Neural crest cell (in vitro differentiated cells): ENCODE measurements at regions not wholly inside any gene's neighbourhood (a gene's known extent, or its start where the extent isn't known, plus 50 kb on each side); places are given as distances from the start of the nearest gene placed in this dataset.

Source experiments
- DNase-seq: peaks from one replicate; pipeline ENCODE4 v3.0.0; 2021; ENCODE audit warnings: low read depth, mixed read lengths, low spot score
- H3K27ac Mint-ChIP-seq: one replicate; pipeline ENCODE4 v1.8.0; 2021; ENCODE audit warnings: mild to moderate bottlenecking, mixed read lengths; ENCODE audit not compliant: unreplicated experiment
- H3K27me3 Mint-ChIP-seq: 2 replicates; pipeline ENCODE4 v1.8.0; 2021; ENCODE audit warnings: low read depth, mild to moderate bottlenecking, mixed read lengths
- H3K36me3 Mint-ChIP-seq: 2 replicates; pipeline ENCODE4 v1.8.0; 2021; ENCODE audit warnings: low read depth, mild to moderate bottlenecking, mixed read lengths
- H3K4me1 Mint-ChIP-seq: 2 replicates; pipeline ENCODE4 v1.8.0; 2021; ENCODE audit warnings: mixed read lengths
- H3K4me3 Mint-ChIP-seq: one replicate; pipeline ENCODE4 v1.8.0; 2021; ENCODE audit warnings: mild to moderate bottlenecking, mixed read lengths
- H3K9me3 Mint-ChIP-seq: 2 replicates; pipeline ENCODE4 v1.8.0; 2021; ENCODE audit warnings: mixed read lengths
- CTCF ChIP-seq: fragments of 200-600 bp; sonication (generic); conservative IDR thresholded peaks from 2 replicates; pipeline ENCODE4 v1.5.0; 2021; ENCODE audit warnings: antibody characterized with exemption, mild to moderate bottlenecking

DNA sequence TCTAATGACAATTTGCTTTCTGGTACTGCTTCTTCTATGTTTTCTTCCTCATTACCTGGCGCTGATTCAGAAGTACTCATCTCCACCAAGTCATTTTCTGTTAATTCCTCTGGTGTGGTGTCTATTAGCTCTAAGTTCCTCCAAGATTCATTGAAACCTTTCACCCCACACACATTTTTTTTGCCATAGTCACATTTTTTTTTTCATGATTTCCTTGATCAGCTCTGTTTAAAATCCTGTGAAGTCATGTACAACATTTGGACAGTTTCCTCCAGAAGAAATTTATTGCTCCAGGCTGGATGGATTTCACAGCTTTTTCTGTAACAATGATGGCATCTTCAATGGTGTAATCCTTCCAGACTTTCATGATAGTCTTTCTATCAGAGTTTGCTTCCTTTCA, 243.2 kb upstream of the VEPH1 start:
- TF ChIP-seq CTCF, result no peak
- no peaks in the 10 kb centered on the region for H3K36me3 Mint-ChIP-seq
- DNase-seq, result no peak
- peaks cover 21% of the 10 kb centered on the region for H3K9me3 Mint-ChIP-seq
- no peaks in the 10 kb centered on the region for H3K4me1 Mint-ChIP-seq
- no peak overlapping the region for H3K27ac Mint-ChIP-seq
- no peak overlapping the region for H3K4me3 Mint-ChIP-seq
- H3K27me3 Mint-ChIP-seq, result no peaks in the 10 kb centered on the region

DNA sequence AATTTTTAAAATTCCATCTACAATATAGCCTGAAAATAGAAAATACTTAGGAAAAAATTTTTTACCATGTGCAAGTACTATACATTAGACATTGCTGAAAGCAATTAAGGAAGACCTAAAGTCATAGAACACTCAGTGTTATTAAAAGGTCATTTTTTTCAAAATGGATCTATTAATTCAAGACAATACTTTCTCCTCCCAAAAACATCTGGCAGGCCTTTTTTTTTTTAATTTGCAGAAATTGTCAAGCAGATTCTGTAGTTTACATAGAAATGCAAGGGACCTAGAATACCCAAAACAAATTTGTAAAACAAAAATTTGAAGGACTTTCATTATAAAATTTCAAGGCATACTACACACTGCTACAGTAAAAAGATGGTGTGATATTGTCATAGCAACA, 238.4 kb upstream of the VEPH1 start:
- Mint-ChIP-seq H3K9me3 (peaks cover 21% of the 10 kb centered on the region), H3K36me3 (no peaks in the 10 kb centered on the region), H3K27me3 (no peaks in the 10 kb centered on the region), H3K4me1 (no peaks in the 10 kb centered on the region), H3K27ac (no peak overlapping the region), H3K4me3 (no peak overlapping the region)
- TF ChIP-seq CTCF, result no peak
- no peak for DNase-seq

GRCh38 chr3:157738441-157738840, 235.2 kb upstream of the VEPH1 start:
- H3K9me3 Mint-ChIP-seq, result peaks cover 11% of the 10 kb centered on the region
- no peaks in the 10 kb centered on the region for H3K4me1 Mint-ChIP-seq
- no peaks in the 10 kb centered on the region for H3K36me3 Mint-ChIP-seq
- TF ChIP-seq CTCF, result no peak
- no peaks in the 10 kb centered on the region for H3K27me3 Mint-ChIP-seq
- H3K27ac Mint-ChIP-seq, result no peak overlapping the region
- no peak overlapping the region for H3K4me3 Mint-ChIP-seq
- no peak for DNase-seq

DNA sequence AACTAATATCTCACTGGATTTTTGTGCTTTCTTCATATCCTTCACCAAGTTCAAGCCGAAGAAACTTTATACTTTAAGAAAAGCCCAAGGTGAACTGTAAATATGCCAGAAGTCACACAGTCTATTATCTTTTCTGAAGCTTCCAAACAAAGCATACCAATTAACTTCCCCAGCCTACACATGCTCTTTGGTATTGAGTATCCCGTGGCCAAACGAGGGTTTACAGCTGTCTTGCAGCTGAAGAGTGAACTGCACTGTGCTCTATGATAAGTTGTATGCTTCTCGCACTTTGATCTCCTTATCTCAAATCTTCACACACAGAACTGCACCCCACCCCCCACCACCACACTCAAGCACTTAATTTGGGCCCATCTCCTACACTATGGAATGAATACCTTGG, 215.6 kb upstream of the VEPH1 start:
- DNase-seq, result no peak
- Mint-ChIP-seq H3K4me1 (no peaks in the 10 kb centered on the region), H3K27me3 (peaks cover 2% of the 10 kb centered on the region), H3K36me3 (no peaks in the 10 kb centered on the region), H3K27ac (no peak overlapping the region), H3K9me3 (peaks cover 14% of the 10 kb centered on the region), H3K4me3 (no peak overlapping the region)
- TF ChIP-seq CTCF, result no peak

DNA sequence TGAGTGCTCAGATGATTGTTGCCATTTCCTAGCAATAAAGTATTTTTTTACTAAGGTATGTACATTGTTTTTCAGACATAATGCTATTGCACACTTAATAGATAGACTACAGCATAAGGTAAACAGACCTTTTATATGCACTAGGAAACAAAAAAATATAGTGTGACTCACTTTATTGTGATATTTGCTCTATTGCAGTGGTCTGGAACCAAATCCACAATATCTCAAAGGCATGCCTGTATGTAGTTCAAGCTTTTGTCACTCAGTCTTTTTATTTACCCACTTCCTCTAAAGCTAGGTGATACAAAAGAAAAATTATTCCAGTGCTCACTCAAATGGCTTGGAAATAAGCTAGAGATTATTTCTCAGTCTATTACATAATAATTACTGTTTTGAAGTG, 209.9 kb upstream of the VEPH1 start:
- no peak overlapping the region for H3K27ac Mint-ChIP-seq
- no peaks in the 10 kb centered on the region for H3K36me3 Mint-ChIP-seq
- TF ChIP-seq CTCF, result no peak
- H3K9me3 Mint-ChIP-seq, result peaks cover 5% of the 10 kb centered on the region
- no peak overlapping the region for H3K4me3 Mint-ChIP-seq
- H3K27me3 Mint-ChIP-seq, result no peaks in the 10 kb centered on the region
- no peak for DNase-seq
- no peaks in the 10 kb centered on the region for H3K4me1 Mint-ChIP-seq

GRCh38 chr3:157705258-157705657, 202.0 kb upstream of the VEPH1 start:
- TF ChIP-seq CTCF, result no peak
- Mint-ChIP-seq H3K36me3 (no peaks in the 10 kb centered on the region), H3K27me3 (no peaks in the 10 kb centered on the region), H3K4me3 (no peak overlapping the region), H3K27ac (no peak overlapping the region), H3K4me1 (no peaks in the 10 kb centered on the region), H3K9me3 (peaks cover 6% of the 10 kb centered on the region)
- no peak for DNase-seq
